Upper lobe of right lung (tissue), 1 donor: ENCODE measurements at regions not wholly inside any gene's neighbourhood (a gene's known extent, or its start where the extent isn't known, plus 50 kb on each side); places are given as distances from the start of the nearest gene placed in this dataset.

ENCODE experiments used
- ATAC-seq: fragments of 200-7000 bp; cut with Tn5 transposase; one replicate; pipeline ENCODE4 v1.9.1; 2020; ENCODE audit warnings: mild to moderate bottlenecking, moderate library complexity
- DNase-seq: peaks from one replicate; pipeline ENCODE4 v3.0.0-alpha.2; 2020
- H3K27ac ChIP-seq: fragments of 200-600 bp; one replicate; pipeline ENCODE4 v1.8.0; 2022
- H3K27me3 ChIP-seq: fragments of 200-600 bp; one replicate; pipeline ENCODE4 v1.8.0; 2022; ENCODE audit warnings: mild to moderate bottlenecking
- H3K36me3 ChIP-seq: fragments of 200-600 bp; one replicate; pipeline ENCODE4 v1.8.0; 2022
- H3K4me1 ChIP-seq: fragments of 200-600 bp; one replicate; pipeline ENCODE4 v1.8.0; 2022
- H3K4me3 ChIP-seq: fragments of 200-600 bp; one replicate; pipeline ENCODE4 v1.8.0; 2022; ENCODE audit warnings: mild to moderate bottlenecking
- H3K9me3 ChIP-seq: fragments of 200-600 bp; one replicate; pipeline ENCODE4 v1.8.0; 2022
- CTCF ChIP-seq: fragments of 200-600 bp; IDR thresholded peaks from one replicate; pipeline ENCODE4 v1.8.0; 2022; ENCODE audit warnings: antibody characterized with exemption
- intact Hi-C: fragments of 100-400 bp; cut with DNase I; formaldehyde crosslinking; loops from one replicate; pipeline ENCODE4 v1.11.0; 2022
- donor health status: DM: no; HTN: yes; CAD: no; lungs with severe emphysema.

GRCh38 chr15:62848632-62849050 is 193.9 kb upstream of the TPM1 start:
- no peak overlapping the region for H3K4me3 ChIP-seq
- intact Hi-C loops: no loop called here
- peaks cover 6% of the 10 kb centered on the region for H3K4me1 ChIP-seq
- DNase-seq (no peak), ATAC-seq (no peak)
- no peak for TF ChIP-seq CTCF
- no peaks in the 10 kb centered on the region for H3K27me3 ChIP-seq
- no peak overlapping the region for H3K27ac ChIP-seq
- H3K9me3 ChIP-seq: no peaks in the 10 kb centered on the region
- H3K36me3 ChIP-seq: no peaks in the 10 kb centered on the region

- H3K4me1 ChIP-seq: peaks cover 6% of the 10 kb centered on the region
- H3K36me3 ChIP-seq: no peaks in the 10 kb centered on the region
- H3K9me3 ChIP-seq: no peaks in the 10 kb centered on the region
- H3K27ac ChIP-seq: no peak overlapping the region
- no peak for DNase-seq
- H3K4me3 ChIP-seq: no peak overlapping the region
- intact Hi-C loops: no loop called here
- TF ChIP-seq CTCF: no peak
- no peak for ATAC-seq
- H3K27me3 ChIP-seq: no peaks in the 10 kb centered on the region
These were observed 193.0 kb upstream of the TPM1 start for GRCh38 chr15:62849316-62850106.

DNA sequence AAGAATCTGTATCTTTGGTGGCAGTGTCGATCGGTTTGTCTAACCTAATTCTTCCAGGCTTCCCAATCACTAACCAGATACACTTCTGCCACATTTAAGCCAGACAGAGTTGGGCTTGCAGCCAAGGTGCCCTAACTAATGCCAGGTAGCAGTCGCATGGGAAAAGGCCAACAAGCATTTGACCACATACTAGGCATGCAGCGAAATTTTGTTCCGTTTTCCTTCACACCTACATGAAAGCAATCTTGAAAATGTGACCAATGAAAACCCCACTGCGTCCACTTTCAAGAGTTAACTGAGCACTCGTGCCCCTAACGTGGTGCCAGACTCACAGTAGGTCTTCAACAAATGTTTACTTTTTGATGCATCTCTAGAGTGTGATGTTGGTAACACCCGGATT is 192.2 kb upstream of the TPM1 start:
- DNase-seq (no peak), ATAC-seq (no peak)
- no peak overlapping the region for H3K4me3 ChIP-seq
- intact Hi-C loops: no loop called here
- H3K27ac ChIP-seq: no peak overlapping the region
- TF ChIP-seq CTCF: no peak
- no peaks in the 10 kb centered on the region for H3K9me3 ChIP-seq
- no peaks in the 10 kb centered on the region for H3K36me3 ChIP-seq
- peaks cover 6% of the 10 kb centered on the region for H3K4me1 ChIP-seq
- H3K27me3 ChIP-seq: no peaks in the 10 kb centered on the region

DNA sequence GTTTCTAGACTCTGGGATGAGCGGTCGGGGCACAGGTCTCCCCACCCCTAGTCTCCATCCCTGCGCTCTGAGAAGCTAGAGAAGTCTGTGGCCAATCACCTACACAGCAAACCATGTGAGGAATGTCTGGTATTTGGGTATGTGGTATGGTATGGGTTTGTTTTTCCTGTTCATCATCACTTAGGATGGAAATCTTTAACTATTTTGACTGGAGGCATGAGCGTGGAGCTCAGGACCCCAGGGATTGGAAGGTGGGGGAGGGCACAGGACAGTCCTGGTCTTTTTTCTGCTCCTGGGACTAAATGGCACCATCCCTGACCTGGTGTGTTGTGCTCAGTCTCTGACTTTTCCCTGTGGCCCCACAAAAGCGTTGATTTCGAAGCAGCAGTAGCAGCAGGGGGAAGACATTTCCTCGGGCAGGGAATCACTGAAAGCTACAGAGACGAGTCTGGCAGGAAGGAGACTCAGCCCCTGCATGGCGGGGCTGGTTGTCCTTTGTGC is 191.7 kb upstream of the TPM1 start:
- no peak overlapping the region for H3K4me3 ChIP-seq
- H3K27me3 ChIP-seq: no peaks in the 10 kb centered on the region
- peaks cover 6% of the 10 kb centered on the region for H3K4me1 ChIP-seq
- intact Hi-C loops: no loop called here
- H3K27ac ChIP-seq: no peak overlapping the region
- no peaks in the 10 kb centered on the region for H3K36me3 ChIP-seq
- H3K9me3 ChIP-seq: no peaks in the 10 kb centered on the region
- DNase-seq (no peak), ATAC-seq (peak; percentile 14)
- TF ChIP-seq CTCF: no peak

DNA sequence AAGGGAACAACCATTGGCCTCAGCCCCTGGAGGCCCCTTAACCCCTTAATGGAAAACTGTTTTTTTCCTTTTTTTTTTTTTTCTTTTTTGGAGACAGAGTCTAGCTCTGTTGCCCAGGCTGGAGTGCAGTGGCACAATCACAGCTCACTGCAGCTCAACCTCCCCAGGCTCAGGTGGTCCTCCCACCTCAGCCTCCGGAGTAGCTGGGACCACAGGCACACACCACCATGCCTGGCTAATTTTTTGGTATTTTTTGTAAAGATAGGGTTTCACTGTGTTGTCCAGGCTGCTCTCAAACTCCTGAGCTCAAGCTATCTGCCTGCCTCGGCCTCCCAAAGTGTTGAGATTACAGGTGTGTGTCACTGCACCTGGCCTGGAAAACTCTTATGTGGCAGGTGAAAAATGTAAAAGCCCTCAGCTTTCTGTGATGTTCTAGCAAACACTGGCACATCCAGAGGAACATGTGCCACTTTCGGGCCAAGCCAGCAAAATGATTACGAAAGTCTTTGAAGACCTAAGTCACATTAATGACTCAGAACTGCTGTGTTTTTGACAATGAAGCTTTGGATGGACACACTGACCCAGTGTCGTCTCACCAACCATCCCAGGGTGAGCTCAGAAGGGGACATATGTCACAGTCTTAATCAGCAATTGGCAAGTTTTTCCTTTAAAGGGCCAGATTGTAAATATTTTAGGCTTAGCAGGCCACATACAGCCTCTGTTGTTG is 189.3 kb upstream of the TPM1 start:
- Histone ChIP-seq H3K27ac (no peak overlapping the region), H3K9me3 (no peaks in the 10 kb centered on the region), H3K36me3 (no peaks in the 10 kb centered on the region), H3K27me3 (no peaks in the 10 kb centered on the region), H3K4me1 (peaks cover 5% of the 10 kb centered on the region), H3K4me3 (no peak overlapping the region)
- intact Hi-C loops: no loop called here
- DNase-seq (no peak), ATAC-seq (no peak)
- TF ChIP-seq CTCF: no peak
